DMS53 treated with DMSO at 0.1 percent for 48 hours (cell line): ENCODE measurements at regions not wholly inside any gene's neighbourhood (a gene's known extent, or its start where the extent isn't known, plus 50 kb on each side); places are given as distances from the start of the nearest gene placed in this dataset.
"Not testable (repeated sequence)": the region's sequence is repeated elsewhere in the genome, so short reads cannot be mapped to it uniquely, and the experiment has no call there.

Experiments
- DNase-seq: peaks from one replicate; lab custom pipeline; 2025; ENCODE audit not compliant: unreplicated experiment; lab: John Stamatoyannopoulos, UW

- DNase-seq = peak; percentile 65
Observed at GRCh38 chr6:18527836-18528743, 140.9 kb downstream of the RNF144B start.

DNA sequence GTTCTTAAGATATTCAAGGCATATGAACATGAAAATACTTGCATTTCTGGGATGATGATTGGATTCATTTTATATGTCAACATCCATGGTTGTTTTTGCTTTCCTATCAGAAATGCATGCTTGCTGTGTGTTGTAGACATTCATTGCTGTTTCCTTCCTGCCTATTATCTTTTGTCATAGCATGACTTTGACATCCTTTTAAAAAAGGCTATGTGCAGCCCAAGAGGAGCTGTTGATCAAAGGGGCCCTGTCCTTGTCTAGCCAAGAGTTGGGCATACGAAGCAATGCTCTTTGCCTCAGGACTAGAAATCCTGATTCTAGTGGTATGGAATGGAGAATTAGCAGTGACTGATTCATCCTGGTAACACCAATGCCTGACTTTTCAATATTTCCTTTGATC, 143.1 kb downstream of the RNF144B start:
- DNase-seq = peak; percentile 77

DNA sequence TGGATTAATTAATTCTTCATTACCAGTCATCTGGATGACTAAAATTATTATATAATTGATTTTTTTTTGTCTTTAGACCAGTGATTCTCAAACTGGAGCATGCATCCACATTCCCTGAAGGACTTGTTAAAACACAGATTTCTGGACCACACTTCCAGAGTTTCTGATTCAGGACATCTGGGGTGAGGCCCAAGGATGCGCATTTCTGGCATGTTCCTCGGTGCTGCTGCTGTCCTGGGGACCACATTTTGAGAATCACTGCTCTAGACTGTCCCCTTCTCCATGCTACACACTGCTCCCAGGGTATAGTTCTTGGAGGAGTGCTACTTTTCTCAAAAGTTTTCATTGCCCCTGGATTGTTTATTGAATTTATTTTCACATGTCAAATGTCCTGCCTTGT, 145.0 kb downstream of the RNF144B start:
- DNase-seq = no peak

GRCh38 chr6:18533793-18534192, 146.6 kb downstream of the RNF144B start:
- no peak for DNase-seq

GRCh38 chr6:18536591-18537055, 149.5 kb downstream of the RNF144B start:
- no peak for DNase-seq

- no peak for DNase-seq
Observed at GRCh38 chr6:18538315-18538714, 151.2 kb downstream of the RNF144B start.

- no peak for DNase-seq
Observed at GRCh38 chr6:18543051-18543450, 155.9 kb downstream of the RNF144B start.

- DNase-seq = not testable (repeated sequence)
Observed at GRCh38 chr6:18545142-18545541, 158.0 kb downstream of the RNF144B start.

DNA sequence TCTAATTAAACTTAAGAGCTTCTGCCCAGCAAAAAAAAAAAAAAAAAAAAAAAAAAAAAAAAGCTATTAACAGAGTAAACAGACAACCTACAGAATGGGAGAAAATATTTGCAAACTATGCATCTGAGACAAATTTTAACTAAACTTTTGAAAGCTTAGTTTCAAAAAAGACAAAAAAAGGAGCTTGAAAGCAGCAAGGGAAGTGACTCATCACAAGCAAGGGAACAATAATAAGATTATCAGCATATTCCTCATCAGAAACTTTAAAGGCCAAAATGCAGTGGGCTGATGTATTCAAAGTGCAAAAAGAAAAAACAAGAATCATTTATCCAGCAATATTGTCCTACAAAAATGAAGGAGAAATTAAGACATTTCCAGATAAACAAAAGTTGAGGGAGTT, 158.6 kb downstream of the RNF144B start:
- DNase-seq = no peak

GRCh38 chr6:18550119-18550518, 163.0 kb downstream of the RNF144B start:
- no peak for DNase-seq

GRCh38 chr6:18551228-18551627, 164.1 kb downstream of the RNF144B start:
- DNase-seq = no peak

- no peak for DNase-seq
Observed at GRCh38 chr6:18555750-18556149, 168.6 kb downstream of the RNF144B start.

GRCh38 chr6:18561037-18561750, 174.0 kb downstream of the RNF144B start:
- no peak for DNase-seq

- DNase-seq = no peak
Observed at GRCh38 chr6:18562726-18563125, 175.6 kb downstream of the RNF144B start.

GRCh38 chr6:18564775-18565174, 177.6 kb downstream of the RNF144B start:
- DNase-seq = no peak

DNA sequence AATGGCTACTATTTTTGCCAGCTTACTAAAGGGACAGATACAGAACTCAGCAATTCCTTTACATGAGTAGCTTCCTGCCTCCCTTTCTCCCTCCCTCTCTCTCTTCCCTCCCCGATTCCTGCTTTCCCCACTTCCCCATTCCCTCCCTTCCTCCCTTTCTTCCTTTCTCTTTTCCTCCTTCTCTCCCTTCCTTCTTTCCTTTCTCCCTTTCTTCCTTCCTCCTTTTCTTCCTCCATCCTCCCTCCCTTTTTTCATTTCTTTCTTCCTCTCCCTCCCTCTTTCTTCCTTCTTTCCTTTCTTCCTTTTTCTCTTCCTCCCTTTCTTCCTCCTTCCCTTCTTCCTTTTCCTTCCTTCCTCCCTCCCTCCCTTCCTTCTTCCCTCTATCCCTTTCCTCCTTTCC, 178.1 kb downstream of the RNF144B start:
- no peak for DNase-seq

GRCh38 chr6:18567380-18567779, 180.2 kb downstream of the RNF144B start:
- DNase-seq = no peak

GRCh38 chr6:18577491-18577890, 190.3 kb downstream of the RNF144B start:
- no peak for DNase-seq

DNA sequence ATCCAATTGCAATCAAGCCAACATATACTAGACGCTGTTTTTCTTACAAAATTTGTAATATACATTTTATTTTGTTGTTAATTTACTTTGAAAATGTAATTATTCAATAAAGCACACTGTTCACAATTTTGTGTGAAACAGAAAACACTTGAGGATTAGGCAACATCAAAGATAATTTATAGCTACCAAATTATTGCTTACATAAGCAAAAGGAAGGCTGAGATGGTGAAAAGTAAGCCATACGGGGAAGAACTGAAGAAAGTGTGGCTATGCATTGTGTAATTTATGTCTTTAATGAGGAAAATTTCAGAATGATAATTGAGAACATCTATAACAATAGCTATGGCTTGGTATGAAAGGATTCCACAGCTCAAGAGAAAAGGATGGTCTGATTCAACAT, 192.0 kb downstream of the RNF144B start:
- DNase-seq = no peak

DNA sequence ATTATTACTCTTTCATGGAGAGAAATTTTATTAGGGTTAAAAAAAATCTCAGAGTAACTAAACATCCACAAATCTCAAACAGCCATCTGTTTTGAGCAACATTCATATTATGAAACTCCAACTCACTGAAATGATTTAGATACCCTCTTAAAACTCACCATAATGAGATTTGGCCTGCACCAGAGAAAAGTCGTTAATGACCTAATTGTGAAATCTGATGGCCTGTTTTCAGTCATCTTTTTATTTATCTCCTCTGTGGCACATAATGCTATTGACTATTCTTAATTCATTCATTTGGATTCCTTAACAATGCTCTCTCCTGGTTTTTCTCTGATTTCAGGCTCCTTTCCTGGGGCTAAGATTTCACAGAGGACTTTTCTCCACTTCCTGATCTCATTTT, 192.7 kb downstream of the RNF144B start:
- DNase-seq = no peak

GRCh38 chr6:18584372-18584771, 197.2 kb downstream of the RNF144B start:
- DNase-seq = no peak

GRCh38 chr6:18585032-18585573, 198.0 kb downstream of the RNF144B start:
- peak; percentile 89 for DNase-seq
